GM08714 (cell line): ENCODE measurements at regions not wholly inside any gene's neighbourhood (a gene's known extent, or its start where the extent isn't known, plus 50 kb on each side); places are given as distances from the start of the nearest gene placed in this dataset.

ENCODE experiments used
- H3K4me3 ChIP-seq: fragments of 200-500 bp; sonication (Bioruptor generic); 2 replicates; pipeline ENCODE4 v1.5.1; 2014; ENCODE audit warnings: mild to moderate bottlenecking, low read length, inconsistent platforms
- ZNF274 ChIP-seq: IDR thresholded peaks from 2 replicates; pipeline ENCODE4 v1.6.1; 2012; ENCODE audit warnings: mild to moderate bottlenecking, low read depth, low read length

- no peak for TF ChIP-seq ZNF274
- no peak overlapping the region for H3K4me3 ChIP-seq
These were observed 50.0 kb upstream of the DUSP10 start for GRCh38 chr1:221791846-221792245.
